ENCODE measurements at regions not wholly inside any gene's neighbourhood (a gene's known extent, or its start where the extent isn't known, plus 50 kb on each side); places are given as distances from the start of the nearest gene placed in this dataset.
A peak's percentile ranks its signal among the peaks of the same experiment; 100 is the strongest.

DNA sequence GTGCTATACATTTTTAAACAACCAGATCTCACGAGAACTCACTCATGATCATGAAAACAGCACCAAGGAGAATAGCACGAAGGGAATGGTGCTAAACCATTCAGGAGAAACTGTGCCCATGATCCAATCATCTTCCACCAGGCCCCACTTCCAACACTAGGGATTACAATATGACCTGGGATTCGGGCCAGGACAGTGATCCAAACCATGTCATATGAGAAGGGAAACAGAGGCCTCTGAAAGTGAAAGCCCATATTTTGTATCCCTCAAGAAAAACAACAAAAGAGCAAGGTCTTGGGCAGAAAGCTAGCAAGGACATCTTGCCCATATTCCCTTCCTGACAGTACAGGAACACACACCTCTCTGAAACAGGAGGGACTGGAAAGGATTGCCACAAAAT lies 163.9 kb upstream of the VASH1 start:
- H3K9me3 ChIP-seq: peaks cover 0 to 12% (median 2%) of the 10 kb centered on the region in 8 donors
- intact Hi-C loops (cut with DNase I; ENCODE audit: low total_unique reads): no loop called here
- H3K4me1 ChIP-seq: peaks cover 0 to 8% (median 0%) of the 10 kb centered on the region in 6 donors
- TF ChIP-seq, protein P1, sequence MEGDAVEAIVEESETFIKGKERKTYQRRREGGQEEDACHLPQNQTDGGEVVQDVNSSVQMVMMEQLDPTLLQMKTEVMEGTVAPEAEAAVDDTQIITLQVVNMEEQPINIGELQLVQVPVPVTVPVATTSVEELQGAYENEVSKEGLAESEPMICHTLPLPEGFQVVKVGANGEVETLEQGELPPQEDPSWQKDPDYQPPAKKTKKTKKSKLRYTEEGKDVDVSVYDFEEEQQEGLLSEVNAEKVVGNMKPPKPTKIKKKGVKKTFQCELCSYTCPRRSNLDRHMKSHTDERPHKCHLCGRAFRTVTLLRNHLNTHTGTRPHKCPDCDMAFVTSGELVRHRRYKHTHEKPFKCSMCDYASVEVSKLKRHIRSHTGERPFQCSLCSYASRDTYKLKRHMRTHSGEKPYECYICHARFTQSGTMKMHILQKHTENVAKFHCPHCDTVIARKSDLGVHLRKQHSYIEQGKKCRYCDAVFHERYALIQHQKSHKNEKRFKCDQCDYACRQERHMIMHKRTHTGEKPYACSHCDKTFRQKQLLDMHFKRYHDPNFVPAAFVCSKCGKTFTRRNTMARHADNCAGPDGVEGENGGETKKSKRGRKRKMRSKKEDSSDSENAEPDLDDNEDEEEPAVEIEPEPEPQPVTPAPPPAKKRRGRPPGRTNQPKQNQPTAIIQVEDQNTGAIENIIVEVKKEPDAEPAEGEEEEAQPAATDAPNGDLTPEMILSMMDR (IDR thresholded peaks at IDR 0.05 in 8 of 11, conservative IDR thresholded peaks at IDR 0.05 in 3 of 11): no peak
- TF ChIP-seq POLR2A (IDR thresholded peaks at IDR 0.05) (no peak), POLR2AphosphoS5 (IDR thresholded peaks at IDR 0.05) (no peak)
- H3K36me3 ChIP-seq: no peaks in the 10 kb centered on the region
- DNase-seq: no peak
- H3K27ac ChIP-seq: peak overlapping the region in 1 of 8 donors; percentile 23
- H3K4me3 ChIP-seq: no peak overlapping the region
- peaks cover 0 to 15% (median 0%) of the 10 kb centered on the region in 7 donors for H3K27me3 ChIP-seq (replicated peaks in 1 of 7)
- 68 to 75% (median 73%) methylated on average over 3 of the region's 3 CpGs for WGBS, 5 donors

DNA sequence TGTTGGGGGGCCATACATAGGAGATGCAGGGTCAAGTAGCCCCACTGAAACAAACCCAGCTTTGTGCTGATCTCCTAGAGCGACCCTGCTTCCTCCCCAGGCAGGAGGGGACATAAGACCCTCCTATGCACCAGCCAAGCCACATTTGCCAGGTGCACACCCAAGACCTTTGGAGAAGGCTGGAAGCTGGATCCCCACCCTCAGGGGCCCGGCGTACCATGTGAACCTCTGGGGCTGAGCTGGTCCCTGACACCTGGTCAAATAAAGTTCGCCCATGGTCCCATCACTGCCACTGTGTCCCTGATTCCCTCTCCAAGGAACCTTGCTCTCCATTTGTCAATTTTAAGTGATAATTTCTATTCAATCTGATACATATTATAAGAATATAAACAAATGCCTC lies 162.1 kb upstream of the VASH1 start:
- intact Hi-C loops (cut with DNase I; ENCODE audit: low total_unique reads): no loop called here
- Histone ChIP-seq H3K4me3 (no peak overlapping the region), H3K27me3 (replicated peaks in 1 of 7) (peaks cover 0 to 12% (median 0%) of the 10 kb centered on the region in 7 donors), H3K27ac (no peak overlapping the region), H3K36me3 (no peaks in the 10 kb centered on the region), H3K4me1 (peaks cover 0 to 8% (median 0%) of the 10 kb centered on the region in 6 donors), H3K9me3 (peaks cover 0 to 12% (median 2%) of the 10 kb centered on the region in 8 donors)
- no peak for TF ChIP-seq POLR2A (IDR thresholded peaks at IDR 0.05)
- TF ChIP-seq, protein P1 (IDR thresholded peaks at IDR 0.05 in 8 of 11, conservative IDR thresholded peaks at IDR 0.05 in 3 of 11): no peak
- TF ChIP-seq POLR2AphosphoS5 (IDR thresholded peaks at IDR 0.05): no peak
- 84 to 93% (median 90%) methylated on average over 4 of the region's 4 CpGs for WGBS, 5 donors
- no peak for DNase-seq

DNA sequence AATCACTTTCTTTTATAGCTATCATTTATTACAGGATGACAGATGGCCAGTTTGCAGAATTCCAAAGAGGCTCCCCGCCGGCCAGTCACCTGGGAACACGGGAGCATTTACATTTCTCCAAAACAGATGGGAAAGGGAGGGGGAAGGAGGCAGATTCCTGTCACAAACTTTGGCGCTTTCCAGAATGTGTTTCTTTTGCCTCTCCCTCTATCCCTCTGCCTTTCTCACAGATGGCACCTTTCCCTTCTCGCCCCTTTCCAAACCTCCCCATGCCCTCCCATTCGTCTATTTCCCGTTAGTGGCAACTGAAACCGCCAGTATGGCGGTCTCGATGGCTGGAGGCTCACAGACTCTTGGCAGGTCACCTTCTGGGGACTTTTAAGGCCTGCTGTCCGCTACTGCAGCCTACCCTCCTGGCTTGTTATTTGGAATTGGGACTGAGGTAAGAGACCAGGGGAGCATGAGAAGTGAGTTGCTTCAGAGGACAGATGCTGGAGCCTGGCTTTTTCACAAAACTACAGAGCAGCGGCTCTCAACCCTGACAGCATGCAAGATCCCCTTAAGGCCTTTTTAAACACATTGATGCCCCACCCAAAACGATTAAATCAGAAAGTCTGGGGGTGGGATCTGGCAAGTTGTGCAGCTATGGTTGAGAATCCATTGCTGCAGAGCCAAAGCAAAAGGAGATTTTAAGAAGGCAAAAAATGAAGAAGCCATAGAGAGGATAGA lies 161.5 kb upstream of the VASH1 start:
- intact Hi-C loops (cut with DNase I; ENCODE audit: low total_unique reads): no loop called here
- Histone ChIP-seq H3K9me3 (peaks cover 0 to 12% (median 2%) of the 10 kb centered on the region in 8 donors), H3K4me1 (peaks cover 0 to 8% (median 0%) of the 10 kb centered on the region in 6 donors), H3K27me3 (replicated peaks in 1 of 7) (peaks cover 0 to 9% (median 0%) of the 10 kb centered on the region in 7 donors), H3K4me3 (no peak overlapping the region), H3K27ac (no peak overlapping the region), H3K36me3 (no peaks in the 10 kb centered on the region)
- TF ChIP-seq POLR2A (IDR thresholded peaks at IDR 0.05) (no peak), POLR2AphosphoS5 (IDR thresholded peaks at IDR 0.05) (no peak)
- TF ChIP-seq, protein P1 (IDR thresholded peaks at IDR 0.05 in 8 of 11, conservative IDR thresholded peaks at IDR 0.05 in 3 of 11): no peak
- no peak for DNase-seq
- 76 to 87% (median 79%) methylated on average over 13 of the region's 13 CpGs for WGBS, 5 donors

DNA sequence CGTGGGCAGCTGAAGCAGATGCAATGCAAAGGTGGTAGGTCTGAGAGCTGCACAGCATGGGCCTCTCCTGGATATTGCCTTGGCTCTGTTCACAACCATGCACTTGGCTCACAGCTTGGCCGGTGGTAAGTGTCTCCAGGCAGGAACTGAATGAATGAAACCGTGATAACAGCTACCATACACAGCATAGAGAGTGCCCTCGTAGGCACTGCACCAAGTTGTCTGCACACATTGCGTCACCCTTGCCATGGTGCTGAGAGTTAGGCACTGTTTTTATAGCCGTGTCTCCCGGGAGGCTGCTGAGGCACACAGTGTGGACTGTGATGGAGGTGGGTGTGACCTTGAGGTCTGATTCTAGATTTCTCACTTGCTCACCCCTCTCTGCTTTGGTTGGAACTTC lies 157.6 kb upstream of the VASH1 start:
- H3K36me3 ChIP-seq: no peaks in the 10 kb centered on the region
- H3K9me3 ChIP-seq: peaks cover 0 to 12% (median 2%) of the 10 kb centered on the region in 8 donors
- no peak for DNase-seq
- no peaks in the 10 kb centered on the region for H3K4me1 ChIP-seq
- H3K27ac ChIP-seq: no peak overlapping the region
- TF ChIP-seq, protein P1 (IDR thresholded peaks at IDR 0.05 in 8 of 11, conservative IDR thresholded peaks at IDR 0.05 in 3 of 11): no peak
- no peak for TF ChIP-seq POLR2A (IDR thresholded peaks at IDR 0.05)
- TF ChIP-seq POLR2AphosphoS5 (IDR thresholded peaks at IDR 0.05): no peak
- 64 to 85% (median 80%) methylated on average over 7 of the region's 7 CpGs for WGBS, 5 donors
- H3K4me3 ChIP-seq: no peak overlapping the region
- intact Hi-C loops (cut with DNase I; ENCODE audit: low total_unique reads): no loop called here
- peaks cover 0 to 7% (median 0%) of the 10 kb centered on the region in 7 donors for H3K27me3 ChIP-seq (replicated peaks in 1 of 7)
